SU-DHL-6 (cell line): ENCODE measurements at regions not wholly inside any gene's neighbourhood (a gene's known extent, or its start where the extent isn't known, plus 50 kb on each side); places are given as distances from the start of the nearest gene placed in this dataset.

Experiments
- CTCF ChIP-seq: fragments of 200-600 bp; sonication (generic); IDR thresholded peaks from one replicate; pipeline ENCODE4 v1.5.1; 2017; ENCODE audit warnings: antibody characterized with exemption, mild to moderate bottlenecking, low read length, moderate library complexity; ENCODE audit not compliant: insufficient read depth, poor library complexity, severe bottlenecking
- EZH2phosphoT487 ChIP-seq: fragments of 200-600 bp; sonication (generic), shearing (Covaris generic); conservative IDR thresholded peaks from 2 replicates; pipeline ENCODE4 v1.6.1; 2018; ENCODE audit warnings: mild to moderate bottlenecking, antibody characterized with exemption, low read length, moderate library complexity, mixed read lengths

- no peak for TF ChIP-seq EZH2phosphoT487
- TF ChIP-seq CTCF = no peak
These were observed 242.8 kb upstream of the PLET1 start for GRCh38 chr11:112503410-112503809.
